HG03575 (cell line): ENCODE measurements at regions not wholly inside any gene's neighbourhood (a gene's known extent, or its start where the extent isn't known, plus 50 kb on each side); places are given as distances from the start of the nearest gene placed in this dataset.
"Not testable (repeated sequence)": the region's sequence is repeated elsewhere in the genome, so short reads cannot be mapped to it uniquely, and the experiment has no call there.

ENCODE experiments used
- ATAC-seq: cut with Tn5 transposase; IDR thresholded peaks from one replicate; pipeline ENCODE4 v1.9.1; 2021; ENCODE audit not compliant: unreplicated experiment, insufficient number of reproducible peaks, low FRiP score; ENCODE audit errors: extremely low read depth

- ATAC-seq, result no peak
These were observed 173.2 kb downstream of the DIRAS2 start for GRCh38 chr9:90469435-90469834.

- no peak for ATAC-seq
These were observed 172.7 kb downstream of the DIRAS2 start for GRCh38 chr9:90469865-90470387.

- no peak for ATAC-seq
These were observed 166.6 kb downstream of the DIRAS2 start for GRCh38 chr9:90476058-90476457.

GRCh38 chr9:90477535-90477934, 165.1 kb downstream of the DIRAS2 start:
- no peak for ATAC-seq

- no peak for ATAC-seq
These were observed 163.8 kb downstream of the DIRAS2 start for GRCh38 chr9:90478821-90479220.

- no peak for ATAC-seq
These were observed 157.6 kb downstream of the DIRAS2 start for GRCh38 chr9:90485028-90485427.

GRCh38 chr9:90489066-90489465, 153.6 kb downstream of the DIRAS2 start:
- ATAC-seq, result no peak

- ATAC-seq, result no peak
These were observed 142.9 kb downstream of the DIRAS2 start for GRCh38 chr9:90499761-90500160.

- ATAC-seq, result no peak
These were observed 140.5 kb downstream of the DIRAS2 start for GRCh38 chr9:90502134-90502533.

GRCh38 chr9:90504486-90504885, 138.1 kb downstream of the DIRAS2 start:
- no peak for ATAC-seq

- no peak for ATAC-seq
These were observed 136.9 kb downstream of the DIRAS2 start for GRCh38 chr9:90505695-90506094.

GRCh38 chr9:90506402-90506801, 136.2 kb downstream of the DIRAS2 start:
- ATAC-seq, result not testable (repeated sequence)

GRCh38 chr9:90507621-90508020, 135.0 kb downstream of the DIRAS2 start:
- no peak for ATAC-seq

GRCh38 chr9:90508940-90509339, 133.7 kb downstream of the DIRAS2 start:
- no peak for ATAC-seq

- ATAC-seq, result no peak
These were observed 130.9 kb downstream of the DIRAS2 start for GRCh38 chr9:90511711-90512110.

GRCh38 chr9:90514877-90515276, 127.7 kb downstream of the DIRAS2 start:
- ATAC-seq, result no peak

- ATAC-seq, result no peak
These were observed 127.1 kb downstream of the DIRAS2 start for GRCh38 chr9:90515510-90515909.

GRCh38 chr9:90517103-90517502, 125.5 kb downstream of the DIRAS2 start:
- no peak for ATAC-seq

- no peak for ATAC-seq
These were observed 120.6 kb downstream of the DIRAS2 start for GRCh38 chr9:90521811-90522570.

GRCh38 chr9:90523958-90524357, 118.7 kb downstream of the DIRAS2 start:
- no peak for ATAC-seq

- ATAC-seq, result no peak
These were observed 116.2 kb downstream of the DIRAS2 start for GRCh38 chr9:90526386-90526785.
